Hepatocyte (in vitro differentiated cells): ENCODE measurements at regions not wholly inside any gene's neighbourhood (a gene's known extent, or its start where the extent isn't known, plus 50 kb on each side); places are given as distances from the start of the nearest gene placed in this dataset.

Experiments
- EZH2 ChIP-seq: fragments of 200-600 bp; sonication (generic); IDR thresholded peaks from 2 replicates; pipeline ENCODE4 v1.6.1; 2016; ENCODE audit warnings: antibody characterized with exemption, mild to moderate bottlenecking, borderline replicate concordance
- EZH2phosphoT487 ChIP-seq: fragments of 200-600 bp; sonication (generic); IDR thresholded peaks from one replicate; pipeline ENCODE4 v1.6.1; 2018; ENCODE audit warnings: antibody characterized with exemption, mild to moderate bottlenecking, low read depth, moderate library complexity; ENCODE audit not compliant: unreplicated experiment, severe bottlenecking
- TF ChIP-seq, protein P1 (sequence below): fragments of 200-600 bp; sonication (generic); IDR thresholded peaks from 2 replicates; pipeline ENCODE4 v1.5.1; 2016; ENCODE audit warnings: antibody characterized with exemption, mild to moderate bottlenecking; ENCODE audit not compliant: poor library complexity

GRCh38 chr11:113538451-113539412 lies 63.5 kb upstream of the DRD2 start:
- TF ChIP-seq, protein P1, sequence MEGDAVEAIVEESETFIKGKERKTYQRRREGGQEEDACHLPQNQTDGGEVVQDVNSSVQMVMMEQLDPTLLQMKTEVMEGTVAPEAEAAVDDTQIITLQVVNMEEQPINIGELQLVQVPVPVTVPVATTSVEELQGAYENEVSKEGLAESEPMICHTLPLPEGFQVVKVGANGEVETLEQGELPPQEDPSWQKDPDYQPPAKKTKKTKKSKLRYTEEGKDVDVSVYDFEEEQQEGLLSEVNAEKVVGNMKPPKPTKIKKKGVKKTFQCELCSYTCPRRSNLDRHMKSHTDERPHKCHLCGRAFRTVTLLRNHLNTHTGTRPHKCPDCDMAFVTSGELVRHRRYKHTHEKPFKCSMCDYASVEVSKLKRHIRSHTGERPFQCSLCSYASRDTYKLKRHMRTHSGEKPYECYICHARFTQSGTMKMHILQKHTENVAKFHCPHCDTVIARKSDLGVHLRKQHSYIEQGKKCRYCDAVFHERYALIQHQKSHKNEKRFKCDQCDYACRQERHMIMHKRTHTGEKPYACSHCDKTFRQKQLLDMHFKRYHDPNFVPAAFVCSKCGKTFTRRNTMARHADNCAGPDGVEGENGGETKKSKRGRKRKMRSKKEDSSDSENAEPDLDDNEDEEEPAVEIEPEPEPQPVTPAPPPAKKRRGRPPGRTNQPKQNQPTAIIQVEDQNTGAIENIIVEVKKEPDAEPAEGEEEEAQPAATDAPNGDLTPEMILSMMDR, result no peak
- TF ChIP-seq EZH2phosphoT487, result no peak
- no peak for TF ChIP-seq EZH2
